ENCODE measurements at regions not wholly inside any gene's neighbourhood (a gene's known extent, or its start where the extent isn't known, plus 50 kb on each side); places are given as distances from the start of the nearest gene placed in this dataset.

GRCh38 chr1:227391879-227392278 is 73.6 kb upstream of the CDC42BPA start (continued):
- TF ChIP-seq HMGN3 (IDR thresholded peaks at IDR 0.05; ENCODE audit: borderline replicate concordance, extremely low read depth, insufficient read length, low read depth, low read length), result no peak
- no peak for TF ChIP-seq PKNOX1 (IDR thresholded peaks at IDR 0.05)
- no peak for TF ChIP-seq KDM2B (CRISPR knock-in tag; IDR thresholded peaks at IDR 0.05)
- no peak for TF ChIP-seq CTCF (IDR thresholded peaks at IDR 0.05 in 2 of 3, conservative IDR thresholded peaks at IDR 0.05 in 1 of 3; ENCODE audit: insufficient read depth in 2 of 3, low read depth in 1 of 3, low read length in 3 of 3)
- TF ChIP-seq HOMEZ (CRISPR knock-in tag; IDR thresholded peaks at IDR 0.05), result no peak

DNA sequence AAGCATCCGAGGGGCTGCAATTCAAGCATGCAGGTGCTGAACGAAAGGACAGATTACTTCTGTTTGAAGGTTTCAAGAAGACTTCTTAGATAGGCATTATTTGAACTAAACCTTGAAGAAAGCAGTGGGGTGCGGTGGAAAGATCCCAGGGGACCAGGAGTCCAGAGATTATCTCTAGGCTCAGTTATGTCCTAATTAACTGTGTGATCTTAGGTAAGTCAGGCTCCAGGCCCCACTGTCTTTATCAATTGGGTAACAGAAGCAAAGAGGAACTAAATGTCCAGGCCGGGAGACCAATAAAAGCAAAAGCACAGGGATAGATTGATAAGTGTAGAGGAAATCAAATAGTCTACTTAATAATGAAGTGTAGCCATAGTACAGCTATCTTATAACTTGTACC is 72.9 kb upstream of the CDC42BPA start:
- Histone ChIP-seq H3K4me1 (replicated peaks in 1 of 2; ENCODE audit: control insufficient read depth in 2 of 2, insufficient read depth in 2 of 2, low read length in 2 of 2) (peaks cover 30 to 36% of the 10 kb centered on the region in 2 experiments), H4K20me1 (replicated peaks; ENCODE audit: control insufficient read depth, insufficient read depth, low read length) (no peaks in the 10 kb centered on the region), H3K27ac (ENCODE audit: extremely low read depth, low read depth, low read length) (no peak overlapping the region), H3K4me3 (no peak overlapping the region), H3K27me3 (ENCODE audit: control insufficient read depth in 2 of 2, insufficient read depth in 2 of 2, low read length in 2 of 2) (no peaks in the 10 kb centered on the region), H2AFZ (ENCODE audit: low read depth, low read length) (peak overlapping the region; percentile 30; the same call in 1 of the 2 replicates), H3K79me2 (ENCODE audit: control insufficient read depth, insufficient read depth, low read length) (no peaks in the 10 kb centered on the region), H3K9ac (ENCODE audit: insufficient read depth in 1 of 2, low read depth in 2 of 2, low read length in 2 of 2) (no peak overlapping the region), H3K4me2 (ENCODE audit: insufficient read depth, low read length) (no peak overlapping the region), H3K9me3 (replicated peaks; ENCODE audit: control insufficient read depth, insufficient read depth, low read depth, low read length) (no peaks in the 10 kb centered on the region), H3K9me1 (ENCODE audit: control insufficient read depth, insufficient read depth, low read length) (no peaks in the 10 kb centered on the region), H3K36me3 (ENCODE audit: control insufficient read depth, insufficient read depth, low read length) (no peaks in the 10 kb centered on the region)
- no TSS peak for BruUV-seq (replicated peaks)
- FAIRE-seq (no peak), DNase-seq (ENCODE audit: extremely low read depth in 1 of 4, low spot score in 3 of 4) (peak; percentile 41 to 60 (median 52)), ATAC-seq (no peak)
- WGBS (ENCODE audit: insufficient coverage, low coverage, missing lambda C conversion rate), result 3% methylated on average over 4 of the region's 4 CpGs
- in situ Hi-C loops (cut with MboI), result no loop called here
- ChIA-PET CTCF (ENCODE audit: low intra/inter-chr PET ratio) (no interaction called here), POLR2A (interaction anchor here (0.7 kb wide), 1 partner anchor 21 kb away, joined by 3 read pairs; no protein-coding TSS in a partner anchor)
- intact Hi-C loops (cut with micrococcal nuclease), result no loop called here
- TF ChIP-seq NCOR1 (IDR thresholded peaks at IDR 0.05) (peak; percentile 53; the same call in 1 of the 2 replicates), PKNOX1 (IDR thresholded peaks at IDR 0.05) (no peak), CBFA2T3 (IDR thresholded peaks at IDR 0.05) (peak; percentile 80), ARID1B (IDR thresholded peaks at IDR 0.05) (peak; percentile 32; the same call in 1 of the 2 replicates), DPF2 (IDR thresholded peaks at IDR 0.05) (0 out of 2 replicates have a peak, but pooled peaks have one; percentile 22), TEAD4 (IDR thresholded peaks at IDR 0.05; ENCODE audit: low read length) (peak; percentile 51; the same call in 1 of the 2 replicates), TEAD4 (CRISPR knock-in tag; IDR thresholded peaks at IDR 0.05; ENCODE audit: borderline replicate concordance) (no peak), TCF3 (CRISPR knock-in tag; IDR thresholded peaks at IDR 0.05) (0 out of 2 replicates have a peak, but pooled peaks have one; percentile 27), ZNF57 (CRISPR knock-in tag; IDR thresholded peaks at IDR 0.05) (no peak), CBFA2T2 (conservative IDR thresholded peaks at IDR 0.05) (peak; percentile 68), ETV6 (IDR thresholded peaks at IDR 0.05; ENCODE audit: borderline replicate concordance in 1 of 2, low read depth in 2 of 2, low read length in 1 of 2) (0 out of 4 replicates have a peak, but pooled peaks of 1 of the 2 experiments have one; percentile 34), ETV6 (CRISPR knock-in tag; IDR thresholded peaks at IDR 0.05; ENCODE audit: borderline replicate concordance) (no peak), CHD1 (IDR thresholded peaks at IDR 0.05; ENCODE audit: low read length) (no peak)
